HG02571 (cell line): ENCODE measurements at regions not wholly inside any gene's neighbourhood (a gene's known extent, or its start where the extent isn't known, plus 50 kb on each side); places are given as distances from the start of the nearest gene placed in this dataset.
A peak's percentile ranks its signal among the peaks of the same experiment; 100 is the strongest.
"Not testable (repeated sequence)": the region's sequence is repeated elsewhere in the genome, so short reads cannot be mapped to it uniquely, and the experiment has no call there.

Source experiments
- ATAC-seq: cut with Tn5 transposase; IDR thresholded peaks from one replicate; pipeline ENCODE4 v1.9.1; 2021; ENCODE audit warnings: mild to moderate bottlenecking, moderate library complexity; ENCODE audit not compliant: unreplicated experiment

DNA sequence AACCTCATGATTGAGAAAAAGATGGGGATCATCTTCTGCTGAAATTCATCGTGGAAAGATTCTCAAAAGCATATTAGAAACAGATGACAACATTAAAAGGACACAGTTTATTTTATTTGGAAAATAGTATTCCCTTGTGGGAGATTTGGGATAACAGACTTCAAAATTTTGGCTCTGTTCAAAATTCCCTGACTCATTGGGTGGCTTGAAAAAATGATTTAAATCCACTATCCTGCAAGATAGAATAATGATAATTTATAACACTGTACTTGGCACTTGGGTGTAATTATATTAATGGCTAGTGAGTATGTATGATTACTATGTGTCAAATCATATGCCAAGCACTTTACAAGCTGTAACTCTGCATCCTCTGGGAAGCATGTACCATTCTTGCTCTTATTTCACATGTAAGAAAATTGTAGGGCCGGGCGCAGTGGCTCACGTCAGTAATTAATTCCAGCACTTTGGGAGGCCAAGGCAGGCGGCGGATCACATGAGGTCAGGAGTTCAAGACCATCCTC is 128.8 kb downstream of the LMNTD1 start:
- ATAC-seq: no peak

DNA sequence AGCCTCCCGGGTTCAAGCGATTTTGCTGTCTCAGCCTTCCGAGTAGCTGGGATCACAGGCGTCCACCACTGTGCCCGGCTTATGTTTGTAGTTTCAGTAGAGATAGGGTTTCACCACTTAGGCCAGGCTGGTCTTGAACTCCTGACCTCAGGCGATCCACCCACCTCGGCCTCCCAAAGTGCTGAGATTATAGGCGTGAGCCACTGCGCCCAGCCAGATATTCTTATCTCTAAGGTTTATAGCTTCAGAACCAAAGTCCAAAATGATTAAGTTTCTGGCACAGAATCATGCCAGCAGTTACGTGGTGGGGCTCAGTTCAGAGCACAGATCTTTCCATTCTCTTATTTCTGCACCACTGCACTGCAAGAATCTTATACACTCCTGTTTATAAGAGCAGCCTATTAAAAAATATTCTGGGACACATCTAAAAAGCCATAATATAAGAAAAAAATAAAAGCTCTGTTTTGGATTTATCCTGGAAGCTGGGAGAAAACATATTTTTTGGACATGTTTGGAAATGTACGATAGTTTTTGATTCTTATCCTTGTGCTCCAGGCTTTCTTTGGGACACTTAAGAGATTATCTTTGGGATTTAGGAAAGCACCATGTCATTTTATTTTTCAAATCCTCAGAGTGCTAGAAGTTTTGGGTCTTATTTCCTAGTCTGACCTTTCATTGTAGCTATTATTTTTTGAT is 129.6 kb downstream of the LMNTD1 start:
- ATAC-seq: no peak

- no peak for ATAC-seq
These were observed 130.8 kb downstream of the LMNTD1 start for GRCh38 chr12:25422241-25422640.

GRCh38 chr12:25421651-25422167 is 131.4 kb downstream of the LMNTD1 start:
- no peak for ATAC-seq

- no peak for ATAC-seq
These were observed 133.0 kb downstream of the LMNTD1 start for GRCh38 chr12:25420116-25420515.

GRCh38 chr12:25419595-25419994 is 133.5 kb downstream of the LMNTD1 start:
- ATAC-seq: no peak

- no peak for ATAC-seq
These were observed 136.0 kb downstream of the LMNTD1 start for GRCh38 chr12:25417071-25417470.

DNA sequence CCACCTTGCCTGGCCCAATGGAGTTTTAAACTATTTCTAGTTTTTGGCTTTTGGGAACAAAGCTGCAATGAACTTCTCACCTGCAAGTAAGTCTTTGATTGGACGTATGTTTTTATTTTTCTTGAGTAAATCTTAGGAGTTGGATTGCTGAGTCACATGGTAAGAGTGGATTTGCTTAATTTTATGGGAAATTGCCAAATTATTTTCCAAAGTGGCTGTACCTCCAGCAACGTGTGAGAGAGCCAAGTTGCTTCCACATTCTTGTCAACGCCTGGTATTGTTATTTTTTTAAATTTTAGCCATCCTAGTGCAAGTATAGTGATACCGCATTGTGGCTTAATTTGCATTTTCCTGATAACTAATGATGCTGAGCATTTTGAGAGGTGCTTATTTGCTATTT is 136.6 kb downstream of the LMNTD1 start:
- no peak for ATAC-seq

DNA sequence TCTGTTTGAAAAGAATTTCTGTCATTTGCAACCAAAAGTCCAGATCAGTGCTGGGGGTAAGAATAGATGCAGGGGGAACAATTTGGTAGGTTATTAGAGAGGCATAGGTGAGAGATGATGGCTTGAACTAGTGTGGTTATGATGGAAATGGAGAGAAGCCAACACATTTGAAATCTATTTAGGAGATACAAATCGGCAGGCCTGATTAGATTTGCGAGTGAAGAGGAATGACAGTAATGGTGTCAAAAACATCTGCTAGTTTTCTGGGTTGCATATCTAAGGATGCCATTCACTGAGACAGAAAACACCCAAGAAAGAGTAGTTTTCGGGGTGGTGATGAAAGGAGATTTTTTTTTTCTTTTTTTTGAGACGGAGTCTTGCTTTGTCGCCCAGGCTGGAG is 138.1 kb downstream of the LMNTD1 start:
- ATAC-seq: no peak

- no peak for ATAC-seq
These were observed 140.3 kb downstream of the LMNTD1 start for GRCh38 chr12:25412735-25413134.

- ATAC-seq: no peak
These were observed 148.1 kb downstream of the LMNTD1 start for GRCh38 chr12:25404955-25405354.

DNA sequence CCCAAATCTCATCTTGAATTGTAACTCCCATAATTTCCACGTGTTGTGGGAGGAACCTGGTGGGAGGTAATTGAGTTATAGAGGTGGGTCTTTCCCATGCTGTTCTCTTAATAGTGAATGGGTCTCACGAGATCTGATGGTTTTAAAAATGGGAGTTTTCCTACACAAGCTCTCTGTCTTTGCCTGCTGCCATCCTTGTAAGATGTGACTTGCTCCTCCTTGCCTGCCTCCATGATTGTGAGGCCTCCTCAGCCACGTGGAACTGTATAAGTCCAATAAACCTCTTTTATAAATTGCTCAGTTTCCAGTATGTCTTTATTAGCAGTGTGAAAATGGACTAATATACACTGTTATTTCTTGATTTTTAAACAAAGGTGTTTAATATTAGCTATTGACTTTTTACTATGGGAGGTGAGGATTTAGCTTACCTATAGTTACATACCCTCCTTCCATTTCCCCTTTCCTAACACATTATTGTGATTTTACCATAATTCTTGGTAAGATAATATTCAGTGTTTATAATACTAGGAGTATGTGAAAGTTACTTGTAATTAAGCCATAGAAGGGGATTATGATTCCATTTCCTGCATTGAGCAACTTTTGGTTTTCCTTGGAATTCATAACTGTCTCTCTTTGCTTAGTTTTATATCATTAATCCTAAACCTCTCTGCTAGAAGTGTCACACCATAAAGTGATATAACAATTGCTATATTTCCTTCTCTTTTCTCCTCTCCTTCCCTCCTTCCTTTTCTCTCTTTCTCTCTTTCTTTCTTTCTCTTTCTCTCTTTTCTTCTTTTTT is 151.0 kb upstream of the KRAS start:
- no peak for ATAC-seq

- no peak for ATAC-seq
These were observed 146.3 kb upstream of the KRAS start for GRCh38 chr12:25397001-25397400.

GRCh38 chr12:25395227-25395626 is 144.5 kb upstream of the KRAS start:
- ATAC-seq: no peak

DNA sequence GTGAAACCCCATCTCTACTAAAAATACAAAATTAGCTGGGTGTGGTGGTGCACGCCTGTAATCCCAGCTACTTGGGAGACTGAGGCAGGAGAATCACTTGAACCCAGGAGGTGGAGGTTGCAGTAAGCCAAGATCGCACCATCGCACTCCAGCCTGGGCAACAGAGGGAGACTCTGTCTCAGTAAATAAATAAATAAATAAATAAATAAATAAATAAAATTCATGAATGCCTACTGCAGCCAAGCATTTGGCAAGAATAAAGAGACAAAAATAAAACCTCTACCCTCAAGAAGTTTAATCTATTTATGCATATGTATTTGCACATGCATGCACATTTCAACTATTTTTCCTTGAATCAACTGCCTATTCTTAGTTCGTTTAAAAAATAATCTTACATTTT is 144.0 kb upstream of the KRAS start:
- ATAC-seq: not testable (repeated sequence)

DNA sequence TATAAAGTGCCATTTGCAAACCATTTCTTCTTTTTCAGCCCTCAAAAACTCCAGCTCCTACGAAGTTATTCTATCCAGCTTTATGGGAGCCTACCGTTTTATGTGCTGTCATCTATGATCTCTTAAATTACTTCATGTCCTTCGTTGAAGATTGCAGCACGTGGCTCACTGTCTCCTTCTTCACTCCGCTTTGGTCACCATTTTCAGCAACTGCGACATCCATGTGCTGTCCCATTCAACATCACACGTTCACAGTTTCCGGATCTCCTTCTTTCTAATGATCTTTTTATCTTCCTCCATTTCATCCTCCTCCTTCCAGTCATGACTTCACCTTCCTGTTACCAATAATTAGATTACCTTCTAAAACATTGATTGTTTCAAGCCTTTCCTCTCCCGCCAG is 143.3 kb upstream of the KRAS start:
- ATAC-seq: no peak

GRCh38 chr12:25391346-25391745 is 140.6 kb upstream of the KRAS start:
- not testable (repeated sequence) for ATAC-seq

DNA sequence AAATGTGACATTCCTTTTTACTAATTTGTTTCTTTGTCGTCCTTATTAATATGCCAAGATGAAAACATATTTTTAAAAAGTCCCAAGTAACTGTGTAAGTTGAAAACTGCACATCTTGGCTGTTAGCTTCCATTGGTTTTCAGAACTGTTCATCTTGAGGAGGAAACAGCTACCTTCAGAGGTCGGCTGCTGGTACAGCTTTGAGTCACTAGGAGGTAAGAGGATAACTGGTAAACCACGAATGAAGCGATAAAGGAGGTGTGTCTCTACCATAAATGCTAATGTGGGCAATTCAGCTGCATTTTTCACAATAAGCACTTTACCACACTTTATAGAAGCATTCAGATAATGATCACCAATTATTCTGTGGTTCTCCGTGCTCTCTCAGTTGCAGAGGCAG is 137.5 kb upstream of the KRAS start:
- ATAC-seq: no peak

GRCh38 chr12:25387732-25388050 is 137.0 kb upstream of the KRAS start:
- ATAC-seq: no peak

DNA sequence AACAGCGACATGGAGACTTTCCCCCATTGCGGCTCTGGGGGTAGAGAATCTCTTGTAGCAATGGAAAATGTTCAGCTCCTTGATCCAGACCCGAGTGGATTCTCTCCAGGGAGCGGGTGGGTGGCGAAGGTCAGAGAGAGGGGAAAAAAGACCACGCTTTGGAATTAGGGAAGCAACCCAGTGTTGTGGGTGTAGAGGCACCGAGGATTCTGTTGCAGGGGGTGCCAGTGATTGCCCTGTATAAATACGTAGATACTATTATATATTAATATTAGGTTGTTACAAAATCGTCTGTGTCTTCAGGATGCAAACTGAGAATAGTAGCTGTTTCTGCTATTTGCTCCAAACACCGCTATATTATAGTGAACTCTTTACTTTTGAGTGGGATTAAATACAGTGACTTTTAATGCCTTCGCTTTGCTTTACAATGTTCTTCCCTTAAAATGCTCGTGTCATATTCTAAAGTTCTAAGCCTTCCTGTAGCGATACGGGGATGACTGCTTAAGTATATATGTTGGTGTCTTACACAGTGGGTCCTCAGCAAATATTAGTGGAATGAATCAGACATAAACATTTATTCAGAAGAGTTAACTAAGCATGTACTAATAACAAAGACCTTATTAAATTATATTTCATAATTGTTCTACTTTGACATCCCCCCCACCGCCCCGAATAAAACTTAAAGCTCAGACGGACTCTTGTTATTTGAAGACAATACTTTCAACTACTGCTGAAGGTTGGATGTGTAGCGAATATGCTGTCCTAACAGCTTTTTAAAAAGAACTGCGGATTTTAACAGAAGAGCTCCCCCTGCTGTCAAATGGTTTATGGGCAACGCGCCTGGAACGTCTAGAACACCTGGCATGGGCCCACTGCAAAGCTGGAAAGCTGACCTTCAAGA is 136.4 kb upstream of the KRAS start:
- peak; percentile 30 for ATAC-seq

DNA sequence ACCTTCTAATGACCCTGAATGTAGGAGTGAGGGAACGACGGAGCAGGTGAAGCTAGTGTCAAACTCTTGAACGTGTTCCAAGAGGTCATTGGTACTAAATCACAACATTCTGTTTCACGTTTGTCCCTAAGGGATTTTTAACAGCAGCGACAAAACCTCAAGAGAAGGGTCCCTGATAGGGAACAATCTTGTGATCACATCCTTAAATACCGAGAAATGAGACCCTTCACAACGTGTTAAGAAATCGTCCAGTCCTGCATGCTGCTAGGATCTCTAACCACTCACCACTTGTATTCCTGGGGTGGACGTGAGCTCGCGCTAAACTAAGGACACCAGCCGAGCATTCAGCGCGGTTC is 134.1 kb upstream of the KRAS start:
- ATAC-seq: no peak
